Erythroblast (primary cell): ENCODE measurements at regions not wholly inside any gene's neighbourhood (a gene's known extent, or its start where the extent isn't known, plus 50 kb on each side); places are given as distances from the start of the nearest gene placed in this dataset.

Experiments
- GATA1 ChIP-seq: IDR thresholded peaks from 2 replicates; pipeline ENCODE4 v1.6.1; 2011; ENCODE audit warnings: low read depth, mild to moderate bottlenecking, control low read depth, low read length, moderate library complexity
- POLR2A ChIP-seq: IDR thresholded peaks from 2 replicates; pipeline ENCODE4 v1.6.1; 2011; ENCODE audit warnings: mild to moderate bottlenecking, low read length

GRCh38 chrX:122241959-122242358, 942.1 kb upstream of the GRIA3 start:
- TF ChIP-seq POLR2A (no peak), GATA1 (no peak)
